Breast epithelium (tissue), 4 donors: ENCODE measurements at regions not wholly inside any gene's neighbourhood (a gene's known extent, or its start where the extent isn't known, plus 50 kb on each side); places are given as distances from the start of the nearest gene placed in this dataset.

Source experiments
- DNase-seq, 2 donors: peaks; one replicate each; pipeline ENCODE4 v3.0.0-alpha.2; 2019; ENCODE audit warnings: low spot score in 2 of 2
- H3K27ac ChIP-seq, 2 donors: fragments of 200-600 bp; sonication (generic) in 1 of 2; one replicate each; pipeline ENCODE4 v1.5.1; 2016 to 2019; ENCODE audit warnings: mild to moderate bottlenecking in 1 of 2
- H3K27me3 ChIP-seq, 2 donors: fragments of 200-600 bp; sonication (generic) in 1 of 2; one replicate each; pipeline versions ENCODE4 v1.5.1 to v1.6.0; 2017 to 2019; ENCODE audit warnings: control low read depth in 1 of 2, mild to moderate bottlenecking in 1 of 2
- H3K36me3 ChIP-seq: fragments of 200-600 bp; one replicate; pipeline ENCODE4 v1.5.1; 2019
- H3K4me1 ChIP-seq, 2 donors: fragments of 200-600 bp; sonication (generic); one replicate each; pipeline ENCODE4 v1.5.1; 2016 to 2019; ENCODE audit warnings: control low read depth in 1 of 2
- H3K4me3 ChIP-seq, 3 donors: fragments of 200-600 bp; sonication (generic); 1 replicate in 2 of 3; 2 replicates in 1 of 3; pipeline ENCODE4 v1.5.1; 2016 to 2019; ENCODE audit warnings: mild to moderate bottlenecking in 3 of 3, moderate library complexity in 2 of 3
- H3K9me3 ChIP-seq, 2 donors: fragments of 200-600 bp; sonication (generic) in 1 of 2; one replicate each; pipeline ENCODE4 v1.5.1; 2016 to 2019; ENCODE audit warnings: control low read depth in 1 of 2
- POLR2A ChIP-seq: fragments of 450-650 bp; IDR thresholded peaks from one replicate; pipeline ENCODE4 v1.6.1; 2016; ENCODE audit warnings: antibody characterized with exemption, mild to moderate bottlenecking, moderate library complexity
- POLR2AphosphoS5 ChIP-seq, 3 donors: sonication (generic); formaldehyde crosslinking; IDR thresholded peaks; one replicate each; pipeline ENCODE4 v1.6.1; 2017; ENCODE audit warnings: antibody characterized with exemption in 3 of 3
- intact Hi-C: fragments of 100-400 bp; cut with DNase I; formaldehyde crosslinking; loops from one replicate; pipeline ENCODE4 v1.15.1; 2023; ENCODE audit warnings: low total_unique reads
- TF ChIP-seq, protein P1 (sequence below), 3 donors: fragments of 450-650 bp; IDR thresholded peaks; one replicate each; pipeline ENCODE4 v1.5.1; 2016 to 2017; ENCODE audit warnings: antibody characterized with exemption in 3 of 3, mild to moderate bottlenecking in 3 of 3, moderate library complexity in 3 of 3

DNA sequence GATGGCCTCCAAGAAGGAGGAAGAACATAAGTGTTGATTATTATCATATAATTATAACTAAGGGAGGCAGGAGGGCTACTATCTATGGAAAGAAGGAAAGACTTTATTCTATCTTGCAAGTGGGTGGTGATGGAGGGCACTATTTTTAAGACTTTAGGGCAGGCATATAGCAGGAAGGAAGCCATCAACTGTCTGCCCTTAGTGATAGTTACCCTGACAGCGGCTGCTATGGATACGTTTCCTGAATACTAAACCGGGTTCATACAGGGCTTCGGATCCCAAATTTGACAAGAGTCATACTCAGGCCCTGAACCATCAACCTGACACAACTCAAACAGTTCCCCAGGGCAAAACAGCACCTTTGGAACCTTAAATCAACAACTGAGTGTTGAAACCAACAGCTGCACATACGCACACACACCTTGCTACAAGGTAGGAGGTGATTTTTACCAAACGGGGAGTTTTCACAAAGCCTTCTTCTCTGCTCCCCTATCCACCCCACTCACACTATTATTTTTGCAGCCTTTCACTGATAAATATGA is 397.2 kb downstream of the OMA1 start:
- H3K4me3 ChIP-seq = no peak overlapping the region
- intact Hi-C loops = no loop called here
- no peak for DNase-seq
- no peaks in the 10 kb centered on the region for H3K9me3 ChIP-seq
- TF ChIP-seq POLR2AphosphoS5 (IDR thresholded peaks at IDR 0.05) (no peak), POLR2A (no peak)
- TF ChIP-seq, protein P1, sequence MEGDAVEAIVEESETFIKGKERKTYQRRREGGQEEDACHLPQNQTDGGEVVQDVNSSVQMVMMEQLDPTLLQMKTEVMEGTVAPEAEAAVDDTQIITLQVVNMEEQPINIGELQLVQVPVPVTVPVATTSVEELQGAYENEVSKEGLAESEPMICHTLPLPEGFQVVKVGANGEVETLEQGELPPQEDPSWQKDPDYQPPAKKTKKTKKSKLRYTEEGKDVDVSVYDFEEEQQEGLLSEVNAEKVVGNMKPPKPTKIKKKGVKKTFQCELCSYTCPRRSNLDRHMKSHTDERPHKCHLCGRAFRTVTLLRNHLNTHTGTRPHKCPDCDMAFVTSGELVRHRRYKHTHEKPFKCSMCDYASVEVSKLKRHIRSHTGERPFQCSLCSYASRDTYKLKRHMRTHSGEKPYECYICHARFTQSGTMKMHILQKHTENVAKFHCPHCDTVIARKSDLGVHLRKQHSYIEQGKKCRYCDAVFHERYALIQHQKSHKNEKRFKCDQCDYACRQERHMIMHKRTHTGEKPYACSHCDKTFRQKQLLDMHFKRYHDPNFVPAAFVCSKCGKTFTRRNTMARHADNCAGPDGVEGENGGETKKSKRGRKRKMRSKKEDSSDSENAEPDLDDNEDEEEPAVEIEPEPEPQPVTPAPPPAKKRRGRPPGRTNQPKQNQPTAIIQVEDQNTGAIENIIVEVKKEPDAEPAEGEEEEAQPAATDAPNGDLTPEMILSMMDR (IDR thresholded peaks at IDR 0.05) = no peak
- no peaks in the 10 kb centered on the region for H3K4me1 ChIP-seq
- no peaks in the 10 kb centered on the region for H3K27me3 ChIP-seq
- no peaks in the 10 kb centered on the region for H3K36me3 ChIP-seq
- no peak overlapping the region for H3K27ac ChIP-seq

DNA sequence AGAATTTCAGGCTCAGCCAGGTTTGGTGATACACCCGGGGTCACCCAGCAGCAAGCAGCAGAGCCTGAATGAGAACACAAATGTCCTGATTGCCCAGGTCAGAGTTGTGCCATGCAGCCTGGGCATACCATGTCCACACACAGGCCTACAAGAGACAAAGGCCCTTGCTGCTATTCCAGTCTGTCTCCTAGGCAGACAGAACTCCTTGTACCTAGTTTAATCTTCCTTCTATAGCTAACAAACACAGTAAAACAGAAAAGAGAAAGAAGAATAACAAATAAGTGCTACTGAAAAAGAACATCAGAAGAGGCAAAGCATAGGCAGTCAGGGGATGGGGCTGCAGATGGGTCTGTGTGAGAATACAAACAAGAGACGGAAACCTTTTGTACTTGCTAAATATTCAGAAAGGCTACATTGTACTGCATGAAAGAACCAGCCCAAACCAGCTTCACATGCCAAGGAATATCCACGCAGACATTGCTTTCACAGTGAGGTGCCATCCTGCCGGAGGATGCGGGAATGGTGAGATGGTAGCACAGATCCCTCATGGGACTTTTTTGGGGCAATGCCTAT is 401.7 kb downstream of the OMA1 start:
- intact Hi-C loops = no loop called here
- Histone ChIP-seq H3K4me3 (no peak overlapping the region), H3K9me3 (no peaks in the 10 kb centered on the region), H3K27me3 (no peaks in the 10 kb centered on the region), H3K4me1 (no peaks in the 10 kb centered on the region), H3K27ac (no peak overlapping the region), H3K36me3 (no peaks in the 10 kb centered on the region)
- no peak for DNase-seq
- TF ChIP-seq, protein P1 (IDR thresholded peaks at IDR 0.05) = no peak
- TF ChIP-seq POLR2AphosphoS5 (IDR thresholded peaks at IDR 0.05) = no peak
- TF ChIP-seq POLR2A = no peak

- Histone ChIP-seq H3K9me3 (peaks cover 0 to 2% of the 10 kb centered on the region in 2 donors), H3K4me1 (no peaks in the 10 kb centered on the region), H3K4me3 (no peak overlapping the region), H3K36me3 (no peaks in the 10 kb centered on the region), H3K27me3 (no peaks in the 10 kb centered on the region), H3K27ac (no peak overlapping the region)
- TF ChIP-seq POLR2AphosphoS5 (IDR thresholded peaks at IDR 0.05) (no peak), POLR2A (no peak)
- TF ChIP-seq, protein P1 (IDR thresholded peaks at IDR 0.05) = no peak
- no peak for DNase-seq
- intact Hi-C loops = no loop called here
These were observed 402.4 kb downstream of the OMA1 start for GRCh38 chr1:58143972-58144697.

GRCh38 chr1:58136387-58136786 is 410.1 kb downstream of the OMA1 start:
- H3K27me3 ChIP-seq = no peaks in the 10 kb centered on the region
- intact Hi-C loops = loop anchor here (2.0 kb wide), 1 partner anchor 50 kb away; no protein-coding TSS in a partner anchor
- H3K4me3 ChIP-seq = no peak overlapping the region
- peaks cover 0 to 3% of the 10 kb centered on the region in 2 donors for H3K9me3 ChIP-seq
- DNase-seq = no peak
- TF ChIP-seq POLR2AphosphoS5 (IDR thresholded peaks at IDR 0.05) = no peak
- TF ChIP-seq POLR2A = no peak
- TF ChIP-seq, protein P1 (IDR thresholded peaks at IDR 0.05) = no peak
- no peaks in the 10 kb centered on the region for H3K36me3 ChIP-seq
- no peaks in the 10 kb centered on the region for H3K4me1 ChIP-seq
- no peak overlapping the region for H3K27ac ChIP-seq

DNA sequence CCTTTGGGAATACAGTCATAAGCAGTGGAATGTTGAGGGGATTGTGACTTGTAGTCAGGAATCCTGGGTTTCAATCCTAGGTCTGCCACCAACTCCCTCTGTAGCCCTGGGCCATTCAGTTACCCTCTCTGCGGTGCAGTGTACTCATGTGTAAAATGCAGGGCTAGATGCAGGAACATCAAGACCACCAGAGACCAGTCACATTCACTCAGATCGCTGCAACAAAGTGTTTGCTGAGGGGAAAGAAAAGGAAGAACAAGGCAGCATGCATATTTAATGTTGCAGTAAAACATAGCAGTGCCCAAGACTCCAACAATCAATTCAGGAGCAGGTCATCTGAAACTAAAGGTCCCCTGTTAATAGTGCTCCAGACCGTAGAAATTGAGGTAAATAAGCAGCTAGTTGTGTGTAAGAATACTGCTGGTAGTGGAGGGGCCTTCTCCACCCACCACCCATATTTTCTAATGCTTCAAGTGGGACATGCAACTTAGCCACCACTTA is 410.7 kb downstream of the OMA1 start:
- H3K4me3 ChIP-seq = no peak overlapping the region
- no peak overlapping the region for H3K27ac ChIP-seq
- intact Hi-C loops = loop anchor here (2.0 kb wide), 1 partner anchor 51 kb away; no protein-coding TSS in a partner anchor
- H3K27me3 ChIP-seq = no peaks in the 10 kb centered on the region
- no peaks in the 10 kb centered on the region for H3K36me3 ChIP-seq
- no peak for DNase-seq
- no peaks in the 10 kb centered on the region for H3K4me1 ChIP-seq
- TF ChIP-seq, protein P1 (IDR thresholded peaks at IDR 0.05) = no peak
- TF ChIP-seq POLR2A (no peak), POLR2AphosphoS5 (IDR thresholded peaks at IDR 0.05) (no peak)
- H3K9me3 ChIP-seq = peaks cover 0 to 3% of the 10 kb centered on the region in 2 donors
